Hematopoietic multipotent progenitor cell (in vitro differentiated cells): ENCODE measurements at regions not wholly inside any gene's neighbourhood (a gene's known extent, or its start where the extent isn't known, plus 50 kb on each side); places are given as distances from the start of the nearest gene placed in this dataset. TPM values are rescaled to one million over a fixed set of nuclear protein-coding genes. Genes with fewer than 3 reads are reported as not detected.

Experiments
- DNase-seq, 3 donors: peaks; one replicate each; pipeline ENCODE4 v3.0.0-alpha.2; 2011 to 2015; ENCODE audit warnings: low read depth in 2 of 3, low spot score in 2 of 3
- small RNA-seq: library from RNA; depleted of rRNA; stranded (forward); fragments of <200 nt; gene quantifications from one replicate; pipeline ENCODE3, GENCODE V24; 2012

DNA sequence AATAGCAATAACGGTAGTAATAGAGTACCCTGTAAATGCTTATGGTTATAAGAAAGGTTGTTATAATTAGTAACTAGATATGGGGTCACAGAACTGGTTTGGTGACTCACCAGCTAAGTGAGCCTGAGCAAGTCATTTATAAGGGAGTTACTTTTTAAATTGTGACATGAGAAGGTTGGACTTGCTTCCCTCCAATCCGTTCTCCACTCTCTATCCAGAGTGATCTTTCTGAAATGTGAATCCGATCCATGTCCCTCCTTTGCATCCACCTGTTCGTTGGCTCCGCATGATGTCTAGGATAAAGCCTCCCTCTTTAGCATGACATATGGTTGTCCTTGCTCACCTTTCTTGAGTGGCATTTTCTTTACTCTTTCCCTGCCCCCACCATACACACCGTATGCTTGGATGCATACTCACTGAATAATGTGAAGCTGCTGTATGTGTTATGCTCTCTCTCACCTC lies 83.1 kb downstream of the CDC42EP3 start:
- DNase-seq, result no peak

DNA sequence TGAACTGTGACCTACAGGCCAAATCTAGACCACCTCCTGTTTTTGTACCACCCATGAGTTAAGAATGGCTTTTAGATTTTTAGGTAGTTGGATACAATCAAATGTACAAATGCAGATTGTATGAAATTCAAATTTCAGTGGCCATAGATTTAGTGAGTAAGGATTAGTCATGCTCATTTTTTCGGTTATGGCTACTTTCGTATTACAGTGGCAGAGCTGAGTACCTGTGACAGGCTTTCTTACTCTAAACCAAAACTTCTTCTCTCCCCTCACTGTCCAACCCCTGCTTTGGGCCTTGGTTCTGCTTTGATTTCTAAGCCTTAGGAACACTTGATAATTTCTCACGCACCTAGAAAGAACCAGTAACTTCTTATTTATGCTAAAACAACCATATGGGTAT lies 82.1 kb downstream of the CDC42EP3 start:
- no peak for DNase-seq

DNA sequence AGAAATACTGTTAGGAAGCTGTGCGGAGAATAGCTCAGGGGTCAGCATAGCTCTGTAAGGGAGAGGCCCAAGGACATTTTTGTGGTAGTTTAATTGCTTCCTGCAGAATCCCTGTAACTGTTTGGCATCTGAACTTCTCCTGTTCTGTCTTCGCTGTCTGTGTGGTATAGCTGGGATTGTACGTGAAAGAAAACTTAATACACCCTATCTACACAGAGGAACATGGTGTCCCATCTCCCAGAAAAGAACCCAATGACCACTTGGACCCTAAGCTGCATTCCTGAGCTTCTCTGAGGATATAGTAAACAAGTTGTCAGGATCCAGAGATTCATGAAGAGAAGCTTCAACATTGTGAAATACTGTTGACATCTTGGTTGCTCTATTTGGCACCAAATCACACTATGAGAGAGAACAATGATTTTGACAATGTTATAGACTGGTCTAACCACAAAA lies 81.3 kb downstream of the CDC42EP3 start:
- DNase-seq, result no peak

Small RNAs in the stretch of these regions (small RNA-seq; reads per million reads assigned to genes)
- not detected for gene RNU6-1116P
